ENCODE measurements at regions not wholly inside any gene's neighbourhood (a gene's known extent, or its start where the extent isn't known, plus 50 kb on each side); places are given as distances from the start of the nearest gene placed in this dataset.

- TF ChIP-seq CTCF (IDR thresholded peaks at IDR 0.05; ENCODE audit: extremely low read depth in 1 of 2, insufficient read depth in 1 of 2, low read depth in 1 of 2, low read length in 2 of 2) (no peak), POLR2A (IDR thresholded peaks at IDR 0.05; ENCODE audit: low read depth, low read length) (no peak), POLR2AphosphoS5 (IDR thresholded peaks at IDR 0.05; ENCODE audit: insufficient read depth, low read depth, low read length) (no peak), FOS (IDR thresholded peaks at IDR 0.05; ENCODE audit: borderline replicate concordance, insufficient read depth, low read length) (no peak), EZH2 (IDR thresholded peaks at IDR 0.05; ENCODE audit: borderline replicate concordance, low read depth, low read length, severe bottlenecking) (no peak)
Observed at GRCh38 chr16:51853586-51853985, 693.4 kb downstream of the TOX3 start.

Data from endothelial cell of umbilical vein (primary cell).